Spleen (tissue), 7 donors: ENCODE measurements at regions not wholly inside any gene's neighbourhood (a gene's known extent, or its start where the extent isn't known, plus 50 kb on each side); places are given as distances from the start of the nearest gene placed in this dataset.

Source experiments
- CTCF ChIP-seq, 11 experiments: fragments of 200-600 bp in 7 of 11; fragments of 450-650 bp in 4 of 11; sonication (generic) in 4 of 11; IDR thresholded peaks in 8 of 11; conservative IDR thresholded peaks in 3 of 11; 1 replicate in 7 of 11; 2 replicates in 4 of 11; pipeline versions ENCODE4 v1.4.0 to v1.8.0; 2016 to 2021; ENCODE audit warnings: antibody characterized with exemption in 11 of 11, inconsistent platforms in 4 of 11, mild to moderate bottlenecking in 1 of 11
- POLR2AphosphoS5 ChIP-seq, 3 donors: sonication (generic); formaldehyde crosslinking; IDR thresholded peaks; one replicate each; pipeline ENCODE4 v1.5.1; 2017; ENCODE audit warnings: antibody characterized with exemption in 3 of 3
- donor health status: DM: no; HTN: no; CAD: no; lungs with moderate emphysema.
- donor health status: DM: no; HTN: no; CAD: no.
- donor health status: DM: no; HTN: no; CAD: no.

- TF ChIP-seq CTCF (IDR thresholded peaks at IDR 0.05 in 8 of 11, conservative IDR thresholded peaks at IDR 0.05 in 3 of 11), result no peak
- TF ChIP-seq POLR2AphosphoS5 (IDR thresholded peaks at IDR 0.05), result no peak
Observed at GRCh38 chr13:81314461-81314860, 973.5 kb upstream of the SPRY2 start.
